H1 (cell line): ENCODE measurements at regions not wholly inside any gene's neighbourhood (a gene's known extent, or its start where the extent isn't known, plus 50 kb on each side); places are given as distances from the start of the nearest gene placed in this dataset.

Experiments
- CTCF ChIA-PET: fragments of 300-600 bp; sonication (Branson Sonifier 250); formaldehyde crosslinking; loops from one replicate; lab custom pipeline; 2021; ENCODE audit not compliant: partially characterized antibody; lab: Charles Lee
- POLR2A ChIA-PET: fragments of 300-600 bp; sonication (Branson Sonifier 250); formaldehyde crosslinking; loops from one replicate; lab custom pipeline; 2021; ENCODE audit warnings: inconsistent platforms; ENCODE audit not compliant: partially characterized antibody; lab: Charles Lee
- DNase-seq, 2 experiments: peaks; one replicate each; pipeline versions ENCODE4 v3.0.0 to v3.0.0-alpha.2; 2010 to 2022; ENCODE audit warnings: low spot score in 2 of 2, low read depth in 1 of 2, mixed read lengths in 1 of 2
- FAIRE-seq: peaks from 2 replicates; lab custom pipeline; 2011; peaks lifted over from hg19 to GRCh38; lab: Jason Lieb, UNC
- H2AFZ ChIP-seq: 2 replicates; pipeline ENCODE4 v1.8.1; 2012; ENCODE audit warnings: low read length, inconsistent platforms
- H2AK5ac ChIP-seq: 2 replicates; pipeline ENCODE4 v1.6.1; 2013; ENCODE audit warnings: low read depth, low read length
- H2BK120ac ChIP-seq: replicated peaks from 2 replicates; pipeline ENCODE3; 2013; ENCODE audit warnings: low read depth, low read length, inconsistent platforms
- H2BK12ac ChIP-seq: 2 replicates; pipeline ENCODE4 v1.6.1; 2013; ENCODE audit warnings: low read depth, low read length
- H2BK15ac ChIP-seq: 2 replicates; pipeline ENCODE4 v1.6.1; 2013; ENCODE audit warnings: low read length
- H2BK20ac ChIP-seq: 2 replicates; pipeline ENCODE4 v1.6.1; 2013; ENCODE audit warnings: low read length
- H2BK5ac ChIP-seq: 2 replicates; pipeline ENCODE4 v1.6.1; 2013; ENCODE audit warnings: low read depth, low read length
- H3K14ac ChIP-seq: 2 replicates; pipeline ENCODE4 v1.6.1; 2013; ENCODE audit warnings: inconsistent platforms; ENCODE audit not compliant: insufficient read length
- H3K18ac ChIP-seq: 2 replicates; pipeline ENCODE4 v1.6.1; 2013; ENCODE audit warnings: low read length; ENCODE audit errors: extremely low read depth
- H3K23ac ChIP-seq: 2 replicates; pipeline ENCODE4 v1.6.1; 2013; ENCODE audit warnings: inconsistent platforms; ENCODE audit not compliant: insufficient read length
- H3K23me2 ChIP-seq: 2 replicates; pipeline ENCODE4 v1.6.1; 2013; ENCODE audit warnings: low read depth, low read length
- H3K27ac ChIP-seq: 2 replicates; pipeline ENCODE4 v1.6.1; 2011; ENCODE audit warnings: low read depth, low read length, inconsistent platforms
- H3K27me3 ChIP-seq, 4 experiments: replicated peaks in 1 of 4; 1 replicate in 1 of 4; 2 replicates in 3 of 4; pipeline versions ENCODE4 v1.6.1 to v1.8.1; 2011 to 2013; ENCODE audit warnings: low read length in 3 of 4, mild to moderate bottlenecking in 3 of 4, inconsistent platforms in 2 of 4, mixed read lengths in 2 of 4, moderate library complexity in 1 of 4; ENCODE audit not compliant: control insufficient read depth in 3 of 4, insufficient read depth in 3 of 4; ENCODE audit errors: extremely low read depth in 1 of 4
- H3K36me3 ChIP-seq, 4 experiments: 2 replicates each; pipeline versions ENCODE4 v1.6.1 to v1.8.1; 2011 to 2013; ENCODE audit warnings: mild to moderate bottlenecking in 4 of 4, low read length in 3 of 4, moderate library complexity in 2 of 4, control low read depth in 1 of 4, inconsistent platforms in 1 of 4; ENCODE audit not compliant: insufficient read depth in 4 of 4, control insufficient read depth in 2 of 4
- H3K4ac ChIP-seq: replicated peaks from 2 replicates; pipeline ENCODE3; 2013; ENCODE audit warnings: low read length, low read depth, mixed read lengths, inconsistent platforms; ENCODE audit not compliant: insufficient read length
- H3K4me1 ChIP-seq, 4 experiments: replicated peaks in 1 of 4; 1 replicate in 1 of 4; 2 replicates in 3 of 4; pipeline versions ENCODE4 v1.6.1 to v1.8.1; 2011 to 2013; ENCODE audit warnings: low read length in 3 of 4, inconsistent platforms in 2 of 4, mixed read lengths in 1 of 4; ENCODE audit not compliant: insufficient read depth in 4 of 4, control insufficient read depth in 3 of 4
- H3K4me2 ChIP-seq, 2 experiments: 2 replicates each; pipeline versions ENCODE4 v1.6.1 to v1.8.1; 2011 to 2013; ENCODE audit warnings: low read depth in 2 of 2, low read length in 2 of 2, control low read depth in 1 of 2, inconsistent platforms in 1 of 2, mild to moderate bottlenecking in 1 of 2; ENCODE audit not compliant: insufficient read depth in 1 of 2
- H3K4me3 ChIP-seq, 4 experiments: fragments of 200-600, 300-600 bp in 1 of 4; sonication (generic), shearing (Covaris generic), sonication (Bioruptor Twin) in 1 of 4; 2 replicates each; pipeline versions ENCODE4 v1.5.1 to v1.8.1; 2011 to 2016; ENCODE audit warnings: low read length in 4 of 4, low read depth in 3 of 4, control low read depth in 2 of 4, inconsistent platforms in 2 of 4, mild to moderate bottlenecking in 2 of 4, mixed read lengths in 1 of 4, moderate library complexity in 1 of 4; ENCODE audit not compliant: insufficient read depth in 2 of 4; ENCODE audit errors: extremely low read depth in 1 of 4
- H3K56ac ChIP-seq: replicated peaks from 2 replicates; pipeline ENCODE3; 2013; ENCODE audit warnings: low read depth, mild to moderate bottlenecking, mixed read lengths, low read length, inconsistent platforms; ENCODE audit not compliant: insufficient read length
- H3K79me1 ChIP-seq: 2 replicates; pipeline ENCODE4 v1.6.1; 2013; ENCODE audit warnings: low read depth, low read length, control low read depth
- H3K79me2 ChIP-seq, 2 experiments: 2 replicates each; pipeline versions ENCODE4 v1.6.1 to v1.8.1; 2012 to 2013; ENCODE audit warnings: low read length in 2 of 2, mild to moderate bottlenecking in 2 of 2, inconsistent platforms in 1 of 2; ENCODE audit not compliant: insufficient read depth in 2 of 2, control insufficient read depth in 1 of 2
- H3K9ac ChIP-seq, 4 experiments: replicated peaks in 1 of 4; 1 replicate in 1 of 4; 2 replicates in 3 of 4; pipeline versions ENCODE4 v1.6.1 to v1.8.1; 2011 to 2013; ENCODE audit warnings: low read depth in 3 of 4, low read length in 3 of 4, control low read depth in 2 of 4, mild to moderate bottlenecking in 2 of 4, moderate library complexity in 2 of 4, inconsistent platforms in 1 of 4; ENCODE audit errors: extremely low read depth in 1 of 4
- H3K9me3 ChIP-seq, 2 experiments: 2 replicates each; pipeline versions ENCODE4 v1.6.1 to v1.8.1; 2012 to 2013; ENCODE audit warnings: mild to moderate bottlenecking in 2 of 2, moderate library complexity in 2 of 2, control low read depth in 1 of 2, inconsistent platforms in 1 of 2, low read depth in 1 of 2, low read length in 1 of 2, mixed read lengths in 1 of 2; ENCODE audit not compliant: insufficient read depth in 2 of 2
- H4K20me1 ChIP-seq, 2 experiments: replicated peaks in 1 of 2; 2 replicates each; pipeline versions ENCODE3 to v1.8.1; 2011 to 2013; ENCODE audit warnings: inconsistent platforms in 2 of 2, low read length in 2 of 2, mild to moderate bottlenecking in 1 of 2; ENCODE audit not compliant: insufficient read depth in 2 of 2, control insufficient read depth in 1 of 2
- H4K5ac ChIP-seq: 2 replicates; pipeline ENCODE4 v1.6.1; 2013; ENCODE audit warnings: low read length, low read depth, mixed read lengths, inconsistent platforms; ENCODE audit not compliant: insufficient read length
- H4K8ac ChIP-seq: 2 replicates; pipeline ENCODE4 v1.8.0; 2013; ENCODE audit warnings: mild to moderate bottlenecking, moderate library complexity, low read length, inconsistent platforms; ENCODE audit not compliant: insufficient read depth; ENCODE audit errors: extremely low read depth
- H4K91ac ChIP-seq: replicated peaks from 2 replicates; pipeline ENCODE3; 2013; ENCODE audit warnings: low read length, mixed read lengths, inconsistent platforms; ENCODE audit not compliant: insufficient read length
- TBP ChIP-seq: IDR thresholded peaks from 2 replicates; pipeline ENCODE4 v1.6.1; 2011; ENCODE audit warnings: low read depth, low read length, improper control_type of control experiment

- no peak for TF ChIP-seq TBP
- H3K9ac ChIP-seq: no peak overlapping the region
- DNase-seq (no peak), FAIRE-seq (no peak)
- H3K23ac ChIP-seq: no peak overlapping the region
- CTCF ChIA-PET: no interaction called here
- no peaks in the 10 kb centered on the region; a peak in 1 of 8 replicates for H3K36me3 ChIP-seq
- no peak overlapping the region for H2AK5ac ChIP-seq
- H3K14ac ChIP-seq: no peak overlapping the region
- no peak overlapping the region for H3K27ac ChIP-seq
- H4K5ac ChIP-seq: no peak overlapping the region
- no peaks in the 10 kb centered on the region for H4K20me1 ChIP-seq
- no peak overlapping the region for H3K18ac ChIP-seq
- no peaks in the 10 kb centered on the region for H3K79me1 ChIP-seq
- H2BK120ac ChIP-seq: no peak overlapping the region
- no peak overlapping the region for H2BK12ac ChIP-seq
- POLR2A ChIA-PET: no interaction called here
- H2BK20ac ChIP-seq: no peak overlapping the region
- no peak overlapping the region for H3K4me2 ChIP-seq
- H4K91ac ChIP-seq: no peak overlapping the region
- no peaks in the 10 kb centered on the region for H3K4me1 ChIP-seq
- no peak overlapping the region for H4K8ac ChIP-seq
- H3K23me2 ChIP-seq: no peaks in the 10 kb centered on the region
- no peaks in the 10 kb centered on the region for H3K79me2 ChIP-seq
- peaks cover 31 to 34% of the 10 kb centered on the region in 2 experiments for H3K9me3 ChIP-seq
- H2AFZ ChIP-seq: no peak overlapping the region
- H3K4me3 ChIP-seq: no peak overlapping the region
- H2BK15ac ChIP-seq: no peak overlapping the region
- no peak overlapping the region for H3K56ac ChIP-seq
- no peak overlapping the region for H3K4ac ChIP-seq
- H2BK5ac ChIP-seq: no peak overlapping the region
- no peaks in the 10 kb centered on the region for H3K27me3 ChIP-seq
Measured at GRCh38 chr19:23587546-23587945, 99.5 kb downstream of the ZNF675 start.
